Myocyte (in vitro differentiated cells): ENCODE measurements at regions not wholly inside any gene's neighbourhood (a gene's known extent, or its start where the extent isn't known, plus 50 kb on each side); places are given as distances from the start of the nearest gene placed in this dataset.
A peak's percentile ranks its signal among the peaks of the same experiment; 100 is the strongest.

Experiments
- DNase-seq: peaks from one replicate; pipeline ENCODE4 v3.0.0-alpha.2; 2012; ENCODE audit warnings: low read depth

DNA sequence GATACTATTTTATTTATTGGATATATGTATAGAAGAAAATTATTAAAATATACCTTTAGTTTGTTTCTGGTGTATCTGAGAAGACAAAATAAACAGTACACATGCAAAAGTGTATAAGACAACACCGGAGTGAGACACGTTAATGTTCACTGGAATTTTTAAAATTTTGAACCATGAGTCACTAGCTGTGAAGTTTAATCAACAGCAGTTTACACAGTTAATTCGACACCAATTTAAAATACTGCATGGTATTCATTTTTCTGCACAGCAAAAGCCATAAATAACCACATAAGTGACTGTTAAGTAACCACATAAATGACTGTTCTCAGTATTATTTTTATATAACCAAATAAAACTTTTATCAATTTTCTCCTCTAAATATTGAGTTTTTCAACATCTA lies 418.7 kb upstream of the NBEA start:
- no peak for DNase-seq

DNA sequence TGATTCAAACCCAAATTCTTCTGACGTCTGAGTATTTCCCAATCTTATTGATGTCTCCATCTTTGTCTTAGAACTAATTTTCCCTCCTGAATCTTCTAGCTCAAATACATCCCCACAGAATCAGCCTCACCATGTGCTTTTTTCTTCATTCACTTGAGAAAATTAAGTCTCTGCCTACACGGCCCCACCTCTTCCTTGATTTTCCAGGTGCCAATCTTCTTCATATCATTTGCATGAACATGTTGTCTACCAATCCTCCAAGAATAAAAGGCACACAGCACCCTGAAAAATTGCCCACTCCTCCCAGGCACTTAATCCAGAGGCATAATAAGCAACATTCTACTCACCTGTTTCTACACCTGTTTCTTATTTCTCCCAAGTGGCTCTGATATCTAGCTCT lies 408.1 kb upstream of the NBEA start:
- no peak for DNase-seq

DNA sequence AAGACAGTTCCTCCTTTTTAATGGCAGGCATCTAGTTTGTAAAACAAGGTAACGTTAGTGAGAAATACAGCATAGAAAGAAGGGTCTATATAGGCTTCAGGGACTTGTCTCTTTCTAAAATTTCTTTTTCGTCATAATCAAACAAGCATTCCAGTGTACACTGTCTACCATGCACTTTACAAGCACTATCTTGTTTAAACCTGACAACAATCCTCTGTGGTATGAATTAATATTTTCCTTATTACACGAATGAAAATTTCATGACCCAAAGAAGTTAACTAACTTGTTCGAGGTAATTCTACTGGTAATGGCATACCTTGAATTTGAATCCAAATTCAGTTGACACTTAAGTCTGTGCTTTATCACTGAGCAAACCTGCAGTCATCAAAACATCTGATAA lies 399.7 kb upstream of the NBEA start:
- DNase-seq = no peak

DNA sequence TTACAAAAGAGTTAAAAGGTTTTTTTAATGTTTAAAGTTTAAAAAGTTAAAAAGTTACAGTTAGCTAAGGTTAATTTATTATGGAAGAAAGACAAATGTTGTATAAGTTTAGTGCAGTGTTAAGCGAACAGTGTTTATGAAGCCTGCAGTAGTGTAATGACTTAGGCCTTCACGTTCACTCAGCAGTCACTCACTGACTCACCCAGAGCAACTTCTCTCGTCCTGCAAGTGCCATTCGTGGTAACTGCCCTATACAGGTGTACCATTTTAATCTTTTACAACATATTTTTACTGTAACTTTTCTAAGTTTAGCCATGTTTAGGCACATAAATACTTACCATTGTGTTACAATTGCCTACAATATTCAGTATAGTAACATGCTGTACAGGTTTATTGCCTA lies 398.2 kb upstream of the NBEA start:
- DNase-seq = no peak

DNA sequence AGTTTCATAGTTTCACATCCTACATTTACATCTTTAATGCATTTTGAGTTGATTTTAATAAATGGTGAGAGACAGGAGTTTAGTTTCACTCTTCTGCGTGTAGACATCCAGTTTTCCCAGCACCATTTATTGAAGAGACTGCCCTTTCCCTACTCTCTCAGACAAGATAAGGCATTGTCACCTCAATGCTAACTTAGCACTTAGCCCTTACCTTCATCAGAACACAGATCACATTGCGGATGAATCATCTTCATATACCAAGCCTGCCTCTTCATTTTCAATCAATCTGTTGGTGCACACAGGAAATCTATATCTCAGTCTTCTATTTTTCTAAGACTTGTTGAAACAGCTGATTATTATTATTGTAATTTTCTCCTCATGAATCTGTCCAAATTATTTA lies 396.6 kb upstream of the NBEA start:
- no peak for DNase-seq

DNA sequence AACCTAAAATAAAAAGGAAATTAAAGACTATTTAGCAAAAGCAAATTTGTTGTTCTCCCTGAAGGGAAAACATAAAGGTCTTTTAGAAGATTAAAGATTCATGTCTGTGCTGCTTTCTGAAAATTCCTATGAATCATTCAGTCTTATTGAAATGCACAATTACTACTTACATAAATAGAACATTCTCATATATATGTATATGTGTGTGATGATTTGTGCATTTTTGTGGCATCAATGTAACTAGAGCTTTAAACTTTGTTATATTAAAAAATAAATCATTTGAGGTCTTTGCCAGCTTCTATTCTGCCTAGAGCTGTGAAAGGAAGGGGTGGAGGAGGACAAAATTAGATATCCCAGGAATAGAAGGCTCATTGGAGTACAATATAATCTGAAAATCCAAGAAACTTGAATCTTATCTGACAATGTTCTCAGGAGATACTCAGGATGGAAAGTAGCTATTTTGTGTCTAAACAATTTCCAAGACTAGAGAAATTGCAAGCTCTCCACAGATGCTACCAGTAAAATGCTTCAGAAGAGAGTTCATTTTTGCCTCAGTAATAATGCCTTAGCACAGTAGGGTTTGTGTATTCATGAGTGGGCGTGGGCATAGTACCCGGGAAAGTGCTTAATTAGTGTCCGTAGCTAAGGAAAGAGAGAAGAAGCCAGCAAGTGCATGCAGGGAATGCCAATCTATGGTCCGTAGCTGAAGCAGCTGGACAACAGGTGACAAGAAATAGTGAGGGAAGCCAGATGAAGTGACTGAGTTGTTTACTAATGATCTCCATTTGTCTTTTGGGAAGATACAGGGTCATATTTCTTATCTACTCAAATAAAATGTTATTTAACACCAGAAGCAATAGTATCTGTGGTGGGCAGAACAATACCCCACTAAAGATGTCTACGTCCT lies 395.5 kb upstream of the NBEA start:
- DNase-seq = peak; percentile 92

DNA sequence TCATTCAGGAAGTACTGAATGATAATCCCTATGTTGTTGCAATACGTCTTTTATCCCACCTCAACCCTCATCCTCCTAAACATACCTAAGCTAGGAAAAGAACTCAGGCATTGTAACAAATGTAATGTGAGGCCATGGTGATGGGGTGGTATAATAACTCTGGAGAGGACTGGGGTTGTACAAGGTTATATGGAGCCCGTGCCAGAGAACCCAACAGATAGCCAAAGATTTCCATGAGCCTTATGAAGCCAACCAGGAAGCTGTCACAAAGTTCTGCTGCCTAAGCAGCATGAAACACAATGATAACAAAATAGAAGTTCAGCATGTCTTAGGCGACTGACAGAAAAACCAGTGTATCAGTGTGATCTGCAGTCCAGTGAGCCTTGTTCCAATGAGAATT lies 394.1 kb upstream of the NBEA start:
- DNase-seq = no peak

DNA sequence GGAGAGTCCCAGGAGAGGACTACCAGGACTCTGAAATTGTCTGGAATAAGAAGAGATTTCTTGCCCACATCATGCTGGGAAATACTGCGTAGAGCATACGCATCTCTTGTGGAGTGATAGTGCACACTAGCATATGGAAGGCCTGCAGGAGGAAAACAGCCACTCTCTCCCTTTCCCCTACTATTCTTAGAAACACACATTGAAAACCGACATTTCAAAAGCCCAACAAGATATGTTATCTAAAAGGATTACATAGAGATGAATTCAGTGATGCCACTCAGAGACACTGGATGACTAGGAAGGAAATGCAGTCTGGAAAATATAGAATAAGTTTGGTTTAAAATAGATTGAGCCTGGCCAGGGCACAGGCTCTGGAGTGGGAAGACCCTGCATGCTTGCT lies 388.7 kb upstream of the NBEA start:
- DNase-seq = no peak

DNA sequence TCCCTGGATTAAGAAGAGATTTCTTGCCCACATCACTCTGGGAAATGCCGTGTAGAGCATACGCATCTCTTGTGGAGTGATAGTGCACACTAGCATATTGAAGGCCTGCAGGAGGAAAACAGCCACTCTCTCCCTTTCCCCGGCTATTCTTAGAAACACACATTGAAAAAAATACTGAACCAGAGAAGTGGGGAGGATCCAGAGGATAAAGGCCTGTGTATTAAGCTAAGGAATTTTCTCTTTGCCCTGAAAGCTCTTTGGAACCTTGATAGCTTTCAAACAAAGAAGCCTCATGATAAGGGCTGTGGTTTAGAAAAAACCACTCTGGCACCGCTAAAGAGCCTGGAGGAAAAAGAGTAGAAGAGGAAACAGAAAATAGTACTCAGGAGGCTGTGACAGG lies 386.1 kb upstream of the NBEA start:
- DNase-seq = peak; percentile 30

DNA sequence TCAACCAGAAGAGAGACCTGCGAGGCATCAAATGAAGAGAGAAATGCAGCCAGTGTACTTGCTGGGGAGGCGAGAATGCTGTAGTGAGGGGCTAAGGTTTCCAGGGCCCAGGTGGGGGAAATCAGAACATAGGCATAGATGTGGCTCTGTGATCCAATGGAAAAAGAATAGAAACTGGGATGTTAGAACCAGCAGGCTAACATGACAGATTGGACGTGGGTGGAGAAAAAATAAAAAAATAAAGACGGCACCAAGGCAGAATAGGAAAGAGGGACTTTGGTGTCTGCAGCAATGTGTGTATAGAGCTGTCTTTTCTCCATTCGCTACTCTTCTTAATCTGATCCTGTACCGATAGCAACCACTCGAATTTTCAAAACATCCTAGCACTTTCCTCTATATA lies 381.0 kb upstream of the NBEA start:
- no peak for DNase-seq

DNA sequence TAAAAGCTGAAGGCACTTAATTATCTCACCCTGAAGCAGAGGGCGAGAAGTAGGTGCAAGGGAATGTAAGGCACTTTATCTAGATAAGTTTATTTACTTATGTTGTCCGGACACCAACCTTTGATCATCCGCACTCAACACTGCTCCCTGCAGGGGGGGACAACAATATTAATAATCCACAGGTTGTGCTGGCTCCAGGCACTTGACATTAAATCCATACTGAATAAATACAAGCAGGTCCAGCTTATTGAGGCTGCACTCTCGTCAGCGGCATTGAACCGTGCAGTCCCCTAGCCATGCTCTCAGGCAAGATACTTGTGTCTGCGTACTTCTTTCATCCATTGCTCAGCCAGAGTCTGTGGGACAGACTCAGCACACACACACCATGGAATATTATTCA lies 374.5 kb upstream of the NBEA start:
- DNase-seq = no peak

DNA sequence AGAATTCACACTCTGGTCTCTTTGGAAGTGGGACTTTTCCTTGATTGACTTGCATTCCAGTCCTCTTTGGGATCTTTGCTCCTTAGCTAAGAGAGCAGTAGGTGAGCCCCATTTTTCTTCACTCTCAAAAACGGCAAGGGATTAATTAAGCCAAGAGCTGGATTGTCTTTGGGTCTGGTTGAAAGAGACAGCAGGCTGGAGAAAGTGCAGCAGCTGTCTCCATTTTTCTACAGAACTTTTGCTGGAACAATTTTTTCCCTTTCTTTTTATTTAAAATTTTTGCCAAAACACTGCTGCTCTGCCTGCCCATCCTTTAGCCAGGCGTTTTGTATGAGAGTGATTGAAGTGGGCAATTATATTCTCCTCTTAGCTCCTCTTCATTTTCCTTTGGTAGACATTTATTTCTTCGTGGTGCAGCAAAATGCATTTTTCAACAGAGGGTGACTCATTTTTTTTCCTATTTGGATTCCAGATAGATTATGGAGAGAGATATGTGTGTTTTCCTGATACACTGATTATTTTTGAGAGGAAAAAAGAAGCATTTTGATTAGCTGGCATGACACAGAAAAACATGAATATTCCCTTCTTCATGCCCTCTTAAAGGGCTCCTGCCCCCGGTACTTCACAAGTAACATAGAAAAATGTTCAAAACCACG lies 371.2 kb upstream of the NBEA start:
- DNase-seq = no peak

DNA sequence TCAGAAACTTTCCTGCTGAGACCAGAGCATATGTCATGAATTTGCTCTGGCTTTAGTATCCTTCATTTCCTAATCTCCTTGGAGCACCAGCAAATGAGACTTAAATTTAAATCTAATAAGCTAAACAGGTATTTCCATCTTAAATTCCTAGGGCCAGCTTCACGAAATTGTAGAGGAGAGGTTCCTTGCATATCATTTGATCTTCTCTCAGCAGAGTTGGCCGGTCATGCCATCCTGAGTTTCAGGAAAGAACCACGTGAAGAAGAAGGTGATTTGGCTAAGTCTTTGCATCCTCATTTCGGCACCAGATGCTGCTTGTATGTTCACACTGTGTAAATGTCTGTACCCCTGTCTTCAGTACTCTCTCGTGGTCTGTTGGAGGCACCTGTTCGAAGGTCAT lies 370.4 kb upstream of the NBEA start:
- DNase-seq = no peak

DNA sequence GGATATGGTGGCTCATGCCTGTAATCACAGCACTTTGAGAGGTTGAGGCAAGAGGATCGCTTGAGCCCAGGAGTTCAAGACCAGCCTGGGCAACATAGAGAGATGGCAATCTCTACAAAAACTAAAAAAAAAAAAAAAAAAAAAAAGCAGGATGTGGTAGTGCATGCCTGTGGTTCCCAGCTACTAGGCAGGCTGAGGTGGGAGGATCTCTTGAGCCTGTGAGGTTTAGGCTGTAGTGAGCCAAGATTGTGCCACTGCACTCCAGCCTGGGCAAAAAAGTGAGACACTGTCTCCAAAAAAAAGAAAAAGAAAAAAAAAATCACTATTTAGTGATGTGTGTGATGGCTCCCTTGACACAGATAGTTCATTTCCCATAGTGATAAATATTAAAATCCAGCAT lies 365.0 kb upstream of the NBEA start:
- peak; percentile 35 for DNase-seq

DNA sequence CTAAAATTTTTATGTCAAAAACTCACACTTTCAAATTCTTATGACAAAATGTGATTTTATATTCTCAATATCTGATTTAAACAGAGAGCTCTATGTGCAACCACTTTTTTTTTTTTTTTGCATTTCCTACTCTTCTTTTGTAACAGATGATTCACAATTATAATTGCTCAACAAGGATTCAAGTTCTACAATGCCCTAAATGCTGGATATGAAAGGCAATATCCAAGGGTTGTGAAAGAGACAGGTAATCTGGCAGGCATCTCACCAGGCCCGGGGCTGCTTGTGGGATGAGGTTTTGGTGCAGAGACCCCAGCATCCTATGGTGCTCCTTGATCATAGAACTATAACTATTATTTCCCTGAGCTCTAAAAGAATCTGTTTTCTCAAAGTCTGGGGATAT lies 363.6 kb upstream of the NBEA start:
- no peak for DNase-seq

DNA sequence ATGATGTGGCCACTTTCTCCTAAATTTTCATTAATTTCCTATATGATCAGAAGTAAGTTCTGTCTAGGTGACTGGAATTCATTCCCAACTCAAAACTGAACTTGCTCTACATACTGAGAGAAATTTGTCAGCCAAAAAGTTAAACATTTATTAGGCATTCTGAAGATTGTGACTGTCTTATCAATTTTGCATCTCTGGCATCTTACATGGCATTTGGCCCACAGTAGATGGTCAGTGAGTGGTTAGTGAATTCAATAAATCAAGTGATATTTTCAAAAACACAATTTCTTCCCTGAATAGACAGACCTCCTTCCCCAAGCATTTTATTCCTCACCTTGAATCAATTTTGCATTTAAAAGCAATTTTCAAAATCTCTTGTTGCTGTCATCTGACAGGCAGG lies 363.2 kb upstream of the NBEA start:
- no peak for DNase-seq

DNA sequence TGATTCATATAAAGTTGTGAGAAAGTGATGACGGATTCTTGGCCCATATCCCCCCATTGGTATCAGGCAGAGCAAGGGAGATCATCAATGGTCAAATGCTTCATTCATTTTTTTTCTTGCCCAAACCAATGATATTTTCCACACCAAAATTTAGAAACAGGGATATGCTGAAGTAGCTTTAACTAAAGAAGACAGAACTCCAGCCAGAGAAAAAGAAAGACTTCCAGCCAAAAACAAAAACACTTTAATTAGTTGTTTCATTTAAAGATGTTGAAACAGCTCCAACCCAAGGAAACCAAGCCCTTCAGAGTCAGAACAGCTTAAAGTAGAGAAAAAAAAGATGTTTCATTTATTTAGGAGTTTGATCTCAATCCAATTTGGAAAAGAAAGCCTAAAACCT lies 358.9 kb upstream of the NBEA start:
- no peak for DNase-seq

DNA sequence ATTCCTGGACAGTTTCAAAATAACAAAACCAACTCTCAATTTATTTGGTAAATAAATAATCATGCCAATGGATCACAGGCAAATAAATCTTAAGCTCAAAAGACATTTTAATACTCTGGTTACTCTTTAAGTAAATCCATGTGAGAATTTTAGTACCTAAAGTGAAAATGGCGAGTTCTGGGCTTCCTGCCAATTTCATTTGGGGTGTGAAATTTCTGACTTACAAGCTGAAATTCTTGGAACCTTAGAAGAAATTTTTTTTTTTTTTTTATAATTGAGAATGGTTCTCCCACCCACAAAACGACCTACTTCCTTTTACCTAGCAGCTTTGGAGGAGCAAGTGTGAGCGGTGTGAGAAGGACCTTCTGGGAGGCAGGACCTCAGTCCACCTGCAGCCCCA lies 354.5 kb upstream of the NBEA start:
- DNase-seq = peak; percentile 10

DNA sequence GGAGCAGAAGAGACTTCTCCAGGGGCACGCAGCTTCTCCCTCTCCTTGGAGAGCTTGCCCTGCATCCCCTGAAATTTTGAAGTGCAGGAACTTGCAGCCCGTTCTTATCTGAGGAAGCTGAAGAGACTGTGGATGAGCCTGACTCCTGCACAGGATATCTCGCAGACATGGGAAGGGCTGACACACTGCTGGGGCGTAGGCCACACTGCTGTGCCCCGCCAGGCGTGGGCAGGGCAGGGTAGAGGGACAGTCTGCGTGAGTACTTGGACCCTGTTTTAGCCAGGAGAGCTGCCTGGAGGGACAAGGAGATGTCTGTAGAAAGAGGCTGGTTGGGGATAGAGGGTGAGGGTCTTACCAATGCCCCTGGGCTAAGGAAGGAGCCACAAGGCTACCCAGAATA lies 353.7 kb upstream of the NBEA start:
- no peak for DNase-seq

DNA sequence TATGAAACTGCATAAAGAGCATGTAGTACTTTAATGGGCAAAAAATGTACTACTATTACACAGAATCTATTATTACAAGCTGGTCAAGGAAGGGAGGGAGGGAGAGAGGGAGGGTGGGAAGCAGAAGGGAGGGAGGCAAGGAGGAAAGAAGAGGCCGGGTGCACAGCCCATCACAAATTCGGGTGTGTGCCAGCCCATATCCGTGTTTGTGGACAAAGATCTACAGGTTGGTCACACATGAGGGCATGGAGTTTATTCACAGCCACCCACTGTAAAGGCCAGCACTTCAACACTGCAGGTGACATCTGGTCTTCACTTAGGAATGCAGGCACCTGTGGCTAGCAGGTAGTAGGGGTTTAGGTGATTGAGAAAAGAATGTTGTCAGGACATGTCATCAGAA lies 352.5 kb upstream of the NBEA start:
- DNase-seq = no peak

DNA sequence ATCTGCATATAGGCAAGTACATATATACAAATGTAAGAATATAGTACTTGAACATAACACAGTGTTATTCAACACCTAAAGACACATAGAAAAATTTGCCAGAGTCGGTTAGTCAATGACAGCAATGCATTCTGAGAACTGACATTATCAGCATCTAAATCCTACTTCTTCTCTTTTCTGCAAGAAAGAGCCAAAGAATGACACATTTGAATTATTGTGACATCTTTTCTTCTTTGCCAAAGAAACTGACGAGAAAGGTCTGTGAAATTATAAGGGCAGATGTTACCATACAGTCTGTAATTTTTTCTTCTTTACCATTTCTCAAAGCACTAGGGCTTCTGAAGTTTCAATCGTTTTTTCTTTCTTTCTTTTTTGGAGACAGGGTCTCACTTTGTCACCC lies 350.9 kb upstream of the NBEA start:
- no peak for DNase-seq

DNA sequence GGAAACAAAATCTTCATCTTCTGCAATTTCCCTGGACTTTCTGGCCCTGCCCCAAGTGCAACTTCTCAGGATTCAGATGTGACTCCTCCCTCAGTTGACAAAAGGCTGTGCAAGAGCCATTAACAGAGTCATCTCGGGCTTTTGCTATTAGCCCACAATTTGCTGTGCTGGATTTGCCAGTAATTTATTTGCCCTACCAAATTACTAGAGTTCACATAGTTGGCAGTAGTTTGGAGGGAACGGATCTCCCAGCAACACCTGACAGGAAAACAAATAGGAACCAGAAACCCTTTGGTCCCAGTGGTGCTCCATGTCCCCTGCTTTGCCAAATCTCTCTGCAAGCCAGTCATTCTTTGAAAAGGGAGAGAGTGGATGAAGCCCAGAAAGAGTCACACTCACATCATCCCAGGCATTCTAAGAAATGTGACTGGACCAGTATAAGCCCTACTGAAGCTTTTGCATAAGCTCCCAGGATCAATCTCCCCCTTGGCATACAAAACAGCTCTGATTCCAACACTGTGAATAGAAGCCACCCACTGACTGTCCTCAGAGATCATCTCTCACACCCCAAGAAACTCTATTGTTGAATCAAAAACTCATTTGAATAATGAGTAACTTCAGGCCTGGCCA lies 350.1 kb upstream of the NBEA start:
- no peak for DNase-seq

DNA sequence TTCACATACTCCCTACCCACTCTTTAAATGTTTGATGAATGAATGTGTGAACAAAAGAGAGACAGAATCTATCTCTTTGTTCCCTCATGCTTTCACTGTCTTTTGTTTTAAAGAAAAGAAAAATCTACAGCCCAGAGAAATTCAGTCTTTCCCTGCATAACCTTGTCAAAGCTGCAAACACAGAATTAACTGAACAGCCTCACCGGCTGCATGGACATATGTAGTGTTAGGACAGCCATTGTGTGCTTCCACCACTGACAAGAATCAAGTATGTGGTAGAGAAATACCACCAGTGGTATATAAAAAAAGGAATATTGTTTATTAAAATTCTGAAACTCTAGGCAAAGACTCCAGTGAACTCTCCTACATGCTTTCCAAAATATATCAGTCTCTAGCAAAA lies 348.4 kb upstream of the NBEA start:
- no peak for DNase-seq
